RWPE1 (cell line): ENCODE measurements at regions not wholly inside any gene's neighbourhood (a gene's known extent, or its start where the extent isn't known, plus 50 kb on each side); places are given as distances from the start of the nearest gene placed in this dataset.
A peak's percentile ranks its signal among the peaks of the same experiment; 100 is the strongest.

Experiments used
- CTCF ChIA-PET: fragments of 350-600 bp; sonication (Branson Sonifier 250); formaldehyde crosslinking; extraction: SDS; loops from one replicate; lab custom pipeline; 2021; lab: Yijun Ruan, JAX
- POLR2A ChIA-PET: fragments of 400-600 bp; formaldehyde crosslinking; extraction: SDS; loops from one replicate; lab custom pipeline; 2020; ENCODE audit warnings: antibody characterized with exemption; ENCODE audit not compliant: low non-redundant PET; lab: Yijun Ruan, JAX
- DNase-seq: peaks from one replicate; pipeline ENCODE4 v3.0.0; 2012; ENCODE audit warnings: low spot score
- H3K27ac ChIP-seq: fragments of 450-650 bp; 2 replicates; pipeline ENCODE4 v1.5.1; 2017
- CTCF ChIP-seq: fragments of 450-650 bp; conservative IDR thresholded peaks from 2 replicates; pipeline ENCODE4 v1.5.1; 2017; ENCODE audit warnings: low read depth, mild to moderate bottlenecking

- DNase-seq, result no peak
- TF ChIP-seq CTCF, result no peak
- CTCF ChIA-PET, result no interaction called here
These were observed 471.9 kb upstream of the RGMB start for GRCh38 chr5:98301547-98301946.

GRCh38 chr5:98307811-98308210 lies 465.7 kb upstream of the RGMB start:
- TF ChIP-seq CTCF, result no peak
- ChIA-PET POLR2A (no interaction called here), CTCF (no interaction called here)
- peak; percentile 23 for DNase-seq
- H3K27ac ChIP-seq, result no peak overlapping the region

More at GRCh38 chr5:98301547-98301946, 471.9 kb upstream of the RGMB start:
- no peak overlapping the region for H3K27ac ChIP-seq
- POLR2A ChIA-PET, result no interaction called here

GRCh38 chr5:98308231-98308630 lies 465.2 kb upstream of the RGMB start:
- no peak for DNase-seq
- ChIA-PET POLR2A (no interaction called here), CTCF (no interaction called here)
- no peak for TF ChIP-seq CTCF
- H3K27ac ChIP-seq, result no peak overlapping the region

- H3K27ac ChIP-seq, result no peak overlapping the region
These were observed 464.5 kb upstream of the RGMB start for GRCh38 chr5:98308960-98309359.

GRCh38 chr5:98309785-98310598 lies 463.5 kb upstream of the RGMB start:
- DNase-seq, result peak; percentile 92
- POLR2A ChIA-PET, result no interaction called here
- no peak for TF ChIP-seq CTCF
- CTCF ChIA-PET, result interaction anchor here (0.6 kb wide), 1 partner anchor 14 kb away, joined by 3 read pairs; no protein-coding TSS in a partner anchor
- H3K27ac ChIP-seq, result peak overlapping the region; percentile 81

More at GRCh38 chr5:98308960-98309359, 464.5 kb upstream of the RGMB start:
- ChIA-PET POLR2A (no interaction called here), CTCF (interaction anchor here (0.6 kb wide), 1 partner anchor 80 kb away, joined by 4 read pairs; no protein-coding TSS in a partner anchor)
- TF ChIP-seq CTCF, result no peak
- peak; percentile 33 for DNase-seq

GRCh38 chr5:98314292-98314691 lies 459.2 kb upstream of the RGMB start:
- ChIA-PET CTCF (interaction anchor here (0.6 kb wide), 1 partner anchor 93 kb away, joined by 3 read pairs; no protein-coding TSS in a partner anchor), POLR2A (no interaction called here)
- DNase-seq, result peak; percentile 79
- TF ChIP-seq CTCF, result no peak
- H3K27ac ChIP-seq, result no peak overlapping the region
